ENCODE measurements at regions not wholly inside any gene's neighbourhood (a gene's known extent, or its start where the extent isn't known, plus 50 kb on each side); places are given as distances from the start of the nearest gene placed in this dataset.

- no peak for TF ChIP-seq CTCF (IDR thresholded peaks at IDR 0.05)
- TF ChIP-seq EZH2 (IDR thresholded peaks at IDR 0.05), result no peak
- no peak for TF ChIP-seq EZH2phosphoT487 (IDR thresholded peaks at IDR 0.05)
These were observed 1420.4 kb upstream of the PRMT6 start for GRCh38 chr1:105636052-105636451.
